ENCODE measurements at regions not wholly inside any gene's neighbourhood (a gene's known extent, or its start where the extent isn't known, plus 50 kb on each side); places are given as distances from the start of the nearest gene placed in this dataset.

- Histone ChIP-seq H3K4me1 (ENCODE audit: insufficient read depth, low read length) (no peaks in the 10 kb centered on the region), H3K9me3 (ENCODE audit: control insufficient read depth in 1 of 2, insufficient read depth in 1 of 2, low read length in 2 of 2) (peaks cover 5 to 11% of the 10 kb centered on the region in 2 experiments), H3K27me3 (ENCODE audit: control insufficient read depth in 1 of 2, insufficient read depth in 2 of 2, low read length in 2 of 2) (no peaks in the 10 kb centered on the region), H3K4me3 (ENCODE audit: low read length) (no peak overlapping the region), H3K36me3 (ENCODE audit: insufficient read depth, low read length) (no peaks in the 10 kb centered on the region), H3K27ac (ENCODE audit: low read depth in 1 of 2, low read length in 2 of 2) (no peak overlapping the region)
- POLR2A ChIA-PET: no interaction called here
- no peaks in the 10 kb centered on the region for H3K36me3 Mint-ChIP-seq (ENCODE audit: low read depth)
- H3K4me1 Mint-ChIP-seq (ENCODE audit: low read depth): no peaks in the 10 kb centered on the region
- no peaks in the 10 kb centered on the region for H3K27me3 Mint-ChIP-seq
- ATAC-seq (ENCODE audit: poor library complexity) (no peak), DNase-seq (no peak)
- CTCF ChIA-PET: no interaction called here
- H3K27ac Mint-ChIP-seq: no peak overlapping the region
- TF ChIP-seq CTCF (IDR thresholded peaks at IDR 0.05): no peak
- H3K9me3 Mint-ChIP-seq: peaks cover 23% of the 10 kb centered on the region
- intact Hi-C loops (cut with DNase I, micrococcal nuclease): no loop called here
- H3K4me3 Mint-ChIP-seq: no peak overlapping the region
Observed at GRCh38 chr6:19180348-19181072, 656.7 kb upstream of the ID4 start.

- H3K36me3 Mint-ChIP-seq (ENCODE audit: low read depth): no peaks in the 10 kb centered on the region
Observed at GRCh38 chr6:19181211-19181610, 656.0 kb upstream of the ID4 start.

GRCh38 chr6:19193624-19194023, 643.5 kb upstream of the ID4 start:
- ChIA-PET POLR2A (no interaction called here), CTCF (no interaction called here)
- no peak for ATAC-seq (ENCODE audit: poor library complexity)

More at GRCh38 chr6:19181211-19181610, 656.0 kb upstream of the ID4 start:
- intact Hi-C loops (cut with DNase I, micrococcal nuclease): no loop called here
- Histone ChIP-seq H3K9me3 (ENCODE audit: control insufficient read depth in 1 of 2, insufficient read depth in 1 of 2, low read length in 2 of 2) (peaks cover 5 to 11% of the 10 kb centered on the region in 2 experiments), H3K27me3 (ENCODE audit: control insufficient read depth in 1 of 2, insufficient read depth in 2 of 2, low read length in 2 of 2) (no peaks in the 10 kb centered on the region), H3K4me3 (ENCODE audit: low read length) (no peak overlapping the region), H3K36me3 (ENCODE audit: insufficient read depth, low read length) (no peaks in the 10 kb centered on the region), H3K4me1 (ENCODE audit: insufficient read depth, low read length) (no peaks in the 10 kb centered on the region), H3K27ac (ENCODE audit: low read depth in 1 of 2, low read length in 2 of 2) (no peak overlapping the region)
- Mint-ChIP-seq H3K9me3 (peaks cover 23% of the 10 kb centered on the region), H3K4me1 (ENCODE audit: low read depth) (no peaks in the 10 kb centered on the region), H3K4me3 (no peak overlapping the region), H3K27me3 (no peaks in the 10 kb centered on the region), H3K27ac (no peak overlapping the region)
- POLR2A ChIA-PET: no interaction called here
- ATAC-seq (ENCODE audit: poor library complexity) (no peak), DNase-seq (no peak)
- TF ChIP-seq CTCF (IDR thresholded peaks at IDR 0.05): no peak
- CTCF ChIA-PET: interaction anchor here (0.7 kb wide), 1 partner anchor 15 kb away, joined by 3 read pairs; no protein-coding TSS in a partner anchor

More at GRCh38 chr6:19193624-19194023, 643.5 kb upstream of the ID4 start:
- no peak overlapping the region for H3K27ac ChIP-seq (ENCODE audit: low read depth in 1 of 2, low read length in 2 of 2)
- no peak overlapping the region for H3K4me3 Mint-ChIP-seq
- no peaks in the 10 kb centered on the region for H3K36me3 ChIP-seq (ENCODE audit: insufficient read depth, low read length)
- no peak overlapping the region for H3K27ac Mint-ChIP-seq
- H3K4me1 ChIP-seq (ENCODE audit: insufficient read depth, low read length): no peaks in the 10 kb centered on the region
- TF ChIP-seq CTCF (IDR thresholded peaks at IDR 0.05): no peak
- no peak overlapping the region for H3K4me3 ChIP-seq (ENCODE audit: low read length)
- H3K27me3 Mint-ChIP-seq: no peaks in the 10 kb centered on the region
- DNase-seq: no peak
- intact Hi-C loops (cut with DNase I, micrococcal nuclease): no loop called here
- no peaks in the 10 kb centered on the region for H3K9me3 ChIP-seq (ENCODE audit: control insufficient read depth in 1 of 2, insufficient read depth in 1 of 2, low read length in 2 of 2)
- H3K9me3 Mint-ChIP-seq: peaks cover 5% of the 10 kb centered on the region
- H3K27me3 ChIP-seq (ENCODE audit: control insufficient read depth in 1 of 2, insufficient read depth in 2 of 2, low read length in 2 of 2): no peaks in the 10 kb centered on the region
- H3K36me3 Mint-ChIP-seq (ENCODE audit: low read depth): no peaks in the 10 kb centered on the region
- H3K4me1 Mint-ChIP-seq (ENCODE audit: low read depth): no peaks in the 10 kb centered on the region

Data from CD4-positive, alpha-beta T cell (primary cell).